Esophagus squamous epithelium (tissue), 5 donors: ENCODE measurements at regions not wholly inside any gene's neighbourhood (a gene's known extent, or its start where the extent isn't known, plus 50 kb on each side); places are given as distances from the start of the nearest gene placed in this dataset.

Source experiments
- DNase-seq: peaks from one replicate; lab custom pipeline; 2025; lab: John Stamatoyannopoulos, UW
- H3K27ac ChIP-seq, 4 donors: fragments of 200-600 bp; sonication (generic); one replicate each; pipeline ENCODE4 v1.5.1; 2016 to 2019; ENCODE audit warnings: mild to moderate bottlenecking in 1 of 4
- H3K27me3 ChIP-seq, 4 donors: fragments of 200-600 bp; sonication (generic); 1 replicate in 3 of 4; 2 replicates in 1 of 4; pipeline versions ENCODE4 v1.5.1 to v1.6.0; 2017 to 2021; ENCODE audit warnings: antibody characterized with exemption in 1 of 4
- H3K36me3 ChIP-seq, 3 donors: fragments of 200-600 bp; sonication (generic); one replicate each; pipeline ENCODE4 v1.5.1; 2016 to 2019
- H3K4me1 ChIP-seq, 3 donors: fragments of 200-600 bp; sonication (generic); one replicate each; pipeline ENCODE4 v1.5.1; 2017 to 2019
- H3K4me3 ChIP-seq, 4 donors: fragments of 200-600 bp; sonication (generic); 1 replicate in 3 of 4; 2 replicates in 1 of 4; pipeline ENCODE4 v1.5.1; 2016 to 2019; ENCODE audit warnings: mild to moderate bottlenecking in 2 of 4, moderate library complexity in 1 of 4
- H3K9me3 ChIP-seq, 3 donors: fragments of 200-600 bp; sonication (generic); one replicate each; pipeline ENCODE4 v1.5.1; 2016 to 2019
- POLR2A ChIP-seq, 4 donors: fragments of 450-650 bp; IDR thresholded peaks; one replicate each; pipeline ENCODE4 v1.6.1; 2017; ENCODE audit warnings: antibody characterized with exemption in 4 of 4, mild to moderate bottlenecking in 4 of 4, moderate library complexity in 3 of 4
- WGBS, 2 donors: methylation state at CpG; one replicate each; pipeline ENCODE4 v1.1.5; 2018; 5-methylcytosine and 5-hydroxymethylcytosine counted together
- intact Hi-C: fragments of 100-400 bp; cut with DNase I; formaldehyde crosslinking; loops from one replicate; pipeline ENCODE4 v1.15.0; 2022
- TF ChIP-seq, protein P1 (sequence below), 6 experiments: fragments of 450-650 bp in 4 of 6; fragments of 200-600 bp in 2 of 6; sonication (generic) in 2 of 6; IDR thresholded peaks; one replicate each; pipeline ENCODE4 v1.5.1; 2016 to 2019; ENCODE audit warnings: antibody characterized with exemption in 6 of 6, mild to moderate bottlenecking in 4 of 6, moderate library complexity in 4 of 6
- donor health status: DM: yes; HTN: yes; CAD: no.

DNA sequence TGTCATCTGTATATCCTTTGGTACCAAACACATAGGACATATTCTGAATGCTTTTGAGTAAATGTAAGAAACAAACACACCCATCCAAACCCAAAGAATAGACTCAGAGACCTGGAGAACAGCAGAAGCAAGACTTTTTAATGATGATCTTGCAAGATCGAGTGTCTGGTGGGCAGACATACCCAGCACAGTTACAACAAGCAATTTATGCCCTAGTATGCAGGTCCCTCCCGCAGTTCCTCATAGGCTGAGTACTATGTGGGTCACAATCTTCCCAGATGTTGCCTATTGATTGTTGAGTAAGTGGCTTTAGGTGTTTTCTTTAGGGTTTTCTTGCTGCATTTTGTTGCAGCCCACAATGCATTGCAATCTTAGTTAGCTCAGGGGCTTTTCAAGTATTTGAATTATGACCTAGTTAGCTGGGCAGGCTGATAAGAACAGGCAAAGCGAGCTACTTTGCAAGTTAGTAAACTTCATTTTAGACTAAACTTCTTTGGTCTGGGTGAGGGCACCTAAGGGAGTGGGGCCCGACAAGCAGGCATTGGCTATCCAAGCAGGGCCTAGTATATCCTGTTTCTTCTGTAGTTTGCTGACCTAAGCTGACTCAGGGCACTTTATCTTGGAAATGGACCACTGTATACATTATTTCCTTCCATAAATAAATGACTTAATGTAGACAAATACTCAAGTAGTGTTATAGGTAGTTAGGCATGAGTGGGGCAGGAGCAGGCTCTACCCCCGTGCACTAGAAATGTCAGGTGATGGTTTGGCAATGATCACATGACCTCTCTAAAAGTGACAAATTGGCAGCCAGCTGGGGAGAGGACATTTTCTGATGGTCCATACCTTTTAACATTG, 87.3 kb upstream of the LIPC start:
- intact Hi-C loops = no loop called here
- no peak for TF ChIP-seq POLR2A (IDR thresholded peaks at IDR 0.05)
- TF ChIP-seq, protein P1, sequence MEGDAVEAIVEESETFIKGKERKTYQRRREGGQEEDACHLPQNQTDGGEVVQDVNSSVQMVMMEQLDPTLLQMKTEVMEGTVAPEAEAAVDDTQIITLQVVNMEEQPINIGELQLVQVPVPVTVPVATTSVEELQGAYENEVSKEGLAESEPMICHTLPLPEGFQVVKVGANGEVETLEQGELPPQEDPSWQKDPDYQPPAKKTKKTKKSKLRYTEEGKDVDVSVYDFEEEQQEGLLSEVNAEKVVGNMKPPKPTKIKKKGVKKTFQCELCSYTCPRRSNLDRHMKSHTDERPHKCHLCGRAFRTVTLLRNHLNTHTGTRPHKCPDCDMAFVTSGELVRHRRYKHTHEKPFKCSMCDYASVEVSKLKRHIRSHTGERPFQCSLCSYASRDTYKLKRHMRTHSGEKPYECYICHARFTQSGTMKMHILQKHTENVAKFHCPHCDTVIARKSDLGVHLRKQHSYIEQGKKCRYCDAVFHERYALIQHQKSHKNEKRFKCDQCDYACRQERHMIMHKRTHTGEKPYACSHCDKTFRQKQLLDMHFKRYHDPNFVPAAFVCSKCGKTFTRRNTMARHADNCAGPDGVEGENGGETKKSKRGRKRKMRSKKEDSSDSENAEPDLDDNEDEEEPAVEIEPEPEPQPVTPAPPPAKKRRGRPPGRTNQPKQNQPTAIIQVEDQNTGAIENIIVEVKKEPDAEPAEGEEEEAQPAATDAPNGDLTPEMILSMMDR (IDR thresholded peaks at IDR 0.05) = no peak
- Histone ChIP-seq H3K9me3 (no peaks in the 10 kb centered on the region), H3K4me3 (no peak overlapping the region), H3K27me3 (no peaks in the 10 kb centered on the region), H3K4me1 (no peaks in the 10 kb centered on the region), H3K36me3 (no peaks in the 10 kb centered on the region), H3K27ac (no peak overlapping the region)
- DNase-seq = no peak
- 86 to 87% methylated on average over 5 of the region's 5 CpGs for WGBS, 2 donors

DNA sequence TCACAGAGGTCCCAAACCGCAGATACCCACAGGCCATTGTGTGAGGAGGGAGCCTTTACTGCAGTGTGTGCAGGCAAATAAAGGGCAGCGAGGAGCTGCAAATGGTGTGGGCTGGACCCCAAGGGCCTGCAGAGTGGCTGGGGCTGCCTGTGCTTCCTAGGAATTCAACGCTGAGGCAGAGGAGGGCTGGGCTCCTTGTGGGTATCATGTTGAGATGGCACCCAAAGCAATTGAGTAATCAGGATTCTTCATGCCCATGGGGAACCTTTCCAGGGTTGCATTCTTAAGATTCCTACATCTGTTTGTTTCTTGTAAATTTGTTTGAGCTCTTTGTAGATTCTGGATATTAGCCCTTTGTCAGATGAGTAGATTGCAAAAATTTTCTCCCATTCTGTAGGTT, 85.4 kb upstream of the LIPC start:
- H3K36me3 ChIP-seq = no peaks in the 10 kb centered on the region
- no peaks in the 10 kb centered on the region for H3K27me3 ChIP-seq
- 69 to 73% methylated on average over 2 of the region's 3 CpGs for WGBS, 2 donors
- H3K4me3 ChIP-seq = no peak overlapping the region
- intact Hi-C loops = no loop called here
- H3K9me3 ChIP-seq = no peaks in the 10 kb centered on the region
- no peak overlapping the region for H3K27ac ChIP-seq
- TF ChIP-seq, protein P1 (IDR thresholded peaks at IDR 0.05) = no peak
- TF ChIP-seq POLR2A (IDR thresholded peaks at IDR 0.05) = no peak
- no peak for DNase-seq
- no peaks in the 10 kb centered on the region for H3K4me1 ChIP-seq

- H3K4me1 ChIP-seq = no peaks in the 10 kb centered on the region
- H3K9me3 ChIP-seq = no peaks in the 10 kb centered on the region
- no peak for DNase-seq
- 92 to 100% methylated on average over 1 of the region's 1 CpG for WGBS, 2 donors
- no peaks in the 10 kb centered on the region for H3K36me3 ChIP-seq
- H3K27me3 ChIP-seq = no peaks in the 10 kb centered on the region
- no peak overlapping the region for H3K4me3 ChIP-seq
- TF ChIP-seq POLR2A (IDR thresholded peaks at IDR 0.05) = no peak
- TF ChIP-seq, protein P1 (IDR thresholded peaks at IDR 0.05) = no peak
- H3K27ac ChIP-seq = no peak overlapping the region
- intact Hi-C loops = no loop called here
Observed at GRCh38 chr15:58348095-58348812, 83.5 kb upstream of the LIPC start.

GRCh38 chr15:58352026-58352929, 79.5 kb upstream of the LIPC start:
- 78 to 82% methylated on average over 5 of the region's 5 CpGs for WGBS, 2 donors
- H3K27ac ChIP-seq = no peak overlapping the region
- H3K4me3 ChIP-seq = no peak overlapping the region
- no peak for DNase-seq
- H3K36me3 ChIP-seq = no peaks in the 10 kb centered on the region
- no peaks in the 10 kb centered on the region for H3K4me1 ChIP-seq
- no peaks in the 10 kb centered on the region for H3K27me3 ChIP-seq
- TF ChIP-seq, protein P1 (IDR thresholded peaks at IDR 0.05) = no peak
- no peak for TF ChIP-seq POLR2A (IDR thresholded peaks at IDR 0.05)
- H3K9me3 ChIP-seq = no peaks in the 10 kb centered on the region
- intact Hi-C loops = no loop called here
